Embryonic facial prominence (tissue), 1 donor: ENCODE measurements at regions not wholly inside any gene's neighbourhood (a gene's known extent, or its start where the extent isn't known, plus 50 kb on each side); places are given as distances from the start of the nearest gene placed in this dataset.

Experiments used
- DNase-seq: peaks from one replicate; pipeline ENCODE4 v3.0.0-alpha.2; 2016; ENCODE audit errors: extremely low spot score

DNA sequence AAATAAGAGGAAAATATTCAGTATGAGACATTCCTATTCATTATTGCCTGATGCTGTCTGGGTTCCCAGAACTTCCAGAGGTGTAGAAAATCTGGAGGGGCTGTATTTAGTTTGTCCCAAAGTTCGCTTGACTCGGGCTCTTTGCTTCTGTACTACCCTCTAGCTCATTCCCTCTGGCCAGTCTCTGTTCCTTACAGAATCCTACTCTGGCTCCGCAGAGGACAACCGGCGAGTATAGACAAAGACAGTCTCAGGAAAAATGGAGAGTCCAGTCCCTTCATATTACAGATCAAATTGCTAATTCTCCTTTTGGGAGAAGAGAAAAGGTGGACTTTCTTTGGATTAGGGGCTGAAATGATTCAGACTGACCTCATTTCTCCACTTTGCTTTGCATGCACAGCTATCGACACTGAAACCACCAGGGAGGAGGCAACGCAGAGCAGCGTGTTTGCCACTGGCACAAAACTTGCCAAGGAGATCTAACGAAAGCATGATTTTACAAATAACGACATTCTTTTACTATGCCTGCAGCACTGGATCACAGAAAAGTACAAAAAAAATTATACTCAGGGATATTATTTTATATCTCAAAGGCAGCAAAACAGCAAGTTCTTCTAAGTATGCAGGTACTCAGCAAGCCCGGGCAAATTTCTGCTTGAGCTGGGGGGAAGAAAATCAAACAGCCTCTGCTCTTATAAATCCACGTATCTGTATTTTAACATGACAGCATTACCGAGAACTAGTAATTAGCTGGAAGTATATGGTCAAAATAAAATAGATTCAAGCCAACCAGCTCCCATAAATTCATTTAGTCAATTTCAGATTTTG is 279.7 kb downstream of the NPR3 start:
- no peak for DNase-seq

DNA sequence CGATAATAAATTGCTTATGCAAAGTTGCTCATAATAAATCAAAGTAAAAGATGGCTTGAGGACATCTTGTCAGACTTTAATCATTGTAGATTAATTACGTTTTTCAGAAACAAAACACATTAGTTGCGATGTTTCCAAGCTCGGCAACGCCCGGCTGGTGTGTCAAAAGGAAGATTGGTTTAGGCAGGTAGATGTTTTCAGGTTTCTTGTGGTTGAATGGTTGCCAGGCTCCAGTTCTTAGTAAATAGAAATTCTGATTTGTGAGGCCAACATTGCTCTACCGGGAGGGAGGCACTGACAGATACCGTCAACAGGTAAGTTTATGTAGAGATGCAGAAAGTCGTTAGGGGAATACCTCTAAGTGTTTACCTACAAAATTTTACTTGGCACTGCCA is 280.3 kb downstream of the NPR3 start:
- DNase-seq: peak; percentile 24

GRCh38 chr5:32996336-32996735 is 285.2 kb downstream of the NPR3 start:
- no peak for DNase-seq

DNA sequence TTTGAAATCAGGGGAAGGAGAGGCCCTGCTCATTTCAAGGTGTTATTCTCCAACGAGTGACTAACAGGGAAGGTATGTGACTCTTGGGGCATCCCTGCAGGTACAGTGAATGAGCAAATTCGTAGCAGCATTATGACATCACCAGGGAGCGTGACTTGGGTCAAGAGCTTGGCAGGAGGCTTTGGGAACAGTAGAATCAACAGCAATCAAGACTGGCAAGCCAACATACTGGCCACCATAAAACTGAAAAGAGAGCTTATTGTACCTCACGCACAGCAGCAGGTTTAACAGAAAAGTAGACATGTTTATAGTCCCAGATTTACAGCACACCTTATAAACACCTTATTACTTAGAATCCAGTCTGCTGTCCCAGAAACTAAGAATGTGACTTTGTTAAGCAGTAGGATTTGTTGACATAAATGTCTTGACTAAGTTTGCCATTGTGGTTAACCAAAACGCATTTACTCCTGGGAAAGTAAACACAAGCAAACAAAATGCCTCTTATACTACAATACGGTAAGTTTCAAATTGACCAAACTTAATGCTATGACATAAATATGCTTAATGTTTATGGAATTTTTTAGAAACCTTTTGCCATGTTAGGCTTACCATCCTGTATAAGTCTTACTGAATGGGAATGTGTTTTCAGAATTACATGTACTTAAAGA is 297.8 kb downstream of the NPR3 start:
- no peak for DNase-seq

DNA sequence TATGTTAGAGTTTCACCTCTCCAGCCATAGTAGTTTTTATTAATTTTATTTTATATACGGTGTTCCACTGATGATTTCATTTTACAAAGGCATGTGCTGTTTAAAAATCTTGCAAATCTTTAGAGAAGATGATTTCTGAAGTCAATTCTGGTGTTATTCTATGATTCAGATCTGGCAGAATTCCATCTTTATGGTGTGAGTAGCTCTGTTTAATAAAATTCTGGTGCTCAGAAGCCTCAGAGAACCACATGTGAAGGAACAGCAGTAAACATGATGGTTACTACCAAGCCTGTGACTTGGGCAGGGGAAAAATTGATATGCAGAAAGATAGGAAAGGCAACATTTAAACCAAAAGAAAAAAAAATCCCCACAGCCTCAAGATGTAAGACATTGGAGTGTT is 299.7 kb downstream of the NPR3 start:
- DNase-seq: no peak

DNA sequence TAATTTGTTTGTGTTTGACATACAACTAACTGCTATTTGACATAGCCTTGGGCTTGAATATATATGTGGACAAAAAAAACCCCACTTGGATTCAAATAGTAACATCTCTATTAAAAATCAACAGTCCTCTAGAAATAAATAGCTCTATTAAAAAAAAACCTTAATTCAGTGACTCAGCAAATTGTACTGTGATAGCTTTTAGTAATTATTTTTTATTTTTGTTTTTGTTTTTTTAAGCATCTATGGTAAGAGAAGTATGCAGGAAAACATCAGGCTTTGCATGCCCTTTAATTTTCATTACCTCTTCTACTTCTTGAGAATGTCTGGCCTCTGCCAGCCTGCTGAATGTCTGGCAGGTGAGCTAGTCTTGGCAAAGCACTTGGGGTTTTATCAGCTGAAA is 300.7 kb downstream of the NPR3 start:
- DNase-seq: no peak

GRCh38 chr5:33023649-33024048 is 312.5 kb downstream of the NPR3 start:
- DNase-seq: no peak

- peak; percentile 46 for DNase-seq
Observed at GRCh38 chr5:33032271-33033070, 321.4 kb downstream of the NPR3 start.

GRCh38 chr5:33033516-33033915 is 322.4 kb downstream of the NPR3 start:
- DNase-seq: no peak

GRCh38 chr5:33034777-33035176 is 323.7 kb downstream of the NPR3 start:
- DNase-seq: no peak

DNA sequence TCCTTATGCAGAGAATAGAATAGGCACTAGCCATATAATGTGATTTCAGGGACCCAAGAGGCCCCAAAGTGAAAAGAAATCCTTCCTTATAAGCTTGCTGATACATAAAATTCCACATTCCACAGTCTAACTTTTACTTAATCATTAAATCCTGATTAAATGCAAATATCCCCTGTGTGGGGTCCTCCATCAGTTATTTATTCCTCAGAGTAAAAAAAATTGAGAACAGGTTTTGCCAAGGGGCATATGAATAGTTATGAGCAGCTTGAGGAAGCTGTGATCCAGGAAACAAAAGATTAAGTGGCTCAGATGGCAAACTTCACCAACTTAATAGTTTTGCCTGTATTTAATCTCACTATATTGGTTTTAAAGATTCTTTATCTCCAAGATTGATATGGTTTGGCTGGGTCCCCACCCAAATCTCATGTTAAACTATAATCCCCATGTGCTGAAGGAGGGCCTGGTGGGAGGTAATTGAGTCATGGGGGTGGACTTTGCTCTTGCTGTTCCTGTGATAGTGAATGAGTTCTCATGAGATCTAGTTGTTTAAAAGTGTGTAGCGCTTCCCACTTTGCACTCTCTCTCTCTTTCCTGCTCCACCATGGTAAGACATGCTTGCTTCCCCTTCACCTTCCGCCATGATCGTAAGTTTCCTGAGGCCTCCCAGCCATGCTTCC is 324.9 kb downstream of the NPR3 start:
- DNase-seq: no peak

- DNase-seq: no peak
Observed at GRCh38 chr5:33037076-33037475, 326.0 kb downstream of the NPR3 start.

DNA sequence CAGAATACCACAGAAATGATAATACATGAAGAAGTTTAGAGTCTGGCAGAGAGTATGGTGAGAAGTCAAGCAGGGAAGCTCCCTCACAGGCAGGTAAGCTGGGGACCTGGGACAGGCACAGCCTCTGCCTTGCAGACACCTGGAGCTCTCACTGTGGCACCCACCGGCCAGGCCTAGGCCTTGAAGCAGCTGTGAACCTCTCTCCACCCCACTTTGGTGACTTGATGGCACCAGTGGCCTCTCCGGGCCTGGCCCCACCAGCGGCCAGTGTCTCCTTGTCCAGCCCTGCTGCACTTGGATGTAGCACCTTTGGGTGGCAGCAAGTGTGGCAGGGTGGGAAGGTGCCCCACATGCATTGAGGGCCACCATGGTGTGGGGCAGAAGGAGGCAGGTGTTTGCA is 330.5 kb downstream of the NPR3 start:
- DNase-seq: no peak

DNA sequence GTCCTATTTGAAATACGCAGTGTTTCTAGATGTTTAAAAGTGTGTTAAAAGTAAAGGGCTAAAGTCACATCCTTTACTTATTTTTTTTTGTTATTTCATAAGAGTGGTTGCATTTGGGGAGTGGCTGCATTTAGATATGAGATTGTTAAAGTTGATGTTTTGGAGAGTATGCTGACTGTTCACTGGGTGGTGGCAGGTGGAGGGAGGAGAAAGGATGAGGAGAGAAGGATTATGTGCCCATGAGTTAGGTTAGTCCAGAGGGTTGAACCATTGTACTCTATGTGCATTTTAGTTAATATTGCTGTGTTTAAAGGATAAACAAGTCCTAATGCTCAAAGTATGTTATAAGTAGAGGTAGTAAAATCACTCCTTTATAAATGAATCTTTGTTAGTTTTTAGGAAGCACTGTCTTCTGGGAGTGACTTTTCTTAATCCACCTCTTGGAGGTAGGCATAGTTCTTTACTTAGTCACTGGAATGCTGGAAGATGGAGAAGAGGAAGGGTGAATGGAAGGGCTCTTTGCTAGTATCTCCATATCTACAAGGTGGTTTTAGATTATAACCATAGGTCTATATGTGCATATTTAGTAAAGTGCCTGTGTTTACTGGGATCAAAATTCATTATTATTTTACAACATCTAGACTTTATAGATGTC is 332.3 kb downstream of the NPR3 start:
- DNase-seq: no peak

- DNase-seq: no peak
Observed at GRCh38 chr5:33046091-33046490, 335.0 kb downstream of the NPR3 start.

DNA sequence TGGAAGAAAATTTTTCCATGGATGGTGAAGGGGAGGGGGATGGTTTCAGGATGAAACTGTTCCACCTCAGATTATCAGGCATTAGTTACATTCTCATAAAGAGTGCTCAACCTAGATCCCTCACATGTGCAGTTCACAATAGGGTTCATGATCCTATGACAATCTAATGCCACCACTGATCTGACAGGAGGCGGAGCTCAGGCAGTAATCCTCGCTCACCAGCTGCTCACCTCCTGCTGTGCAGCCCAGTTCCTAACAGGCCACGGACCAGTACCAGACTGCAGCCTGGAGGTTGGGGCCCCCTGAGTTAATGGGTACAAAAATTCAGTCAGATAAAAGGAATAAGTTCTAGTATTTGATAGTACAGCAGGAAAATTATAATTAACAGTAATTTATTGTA is 337.2 kb downstream of the NPR3 start:
- no peak for DNase-seq

DNA sequence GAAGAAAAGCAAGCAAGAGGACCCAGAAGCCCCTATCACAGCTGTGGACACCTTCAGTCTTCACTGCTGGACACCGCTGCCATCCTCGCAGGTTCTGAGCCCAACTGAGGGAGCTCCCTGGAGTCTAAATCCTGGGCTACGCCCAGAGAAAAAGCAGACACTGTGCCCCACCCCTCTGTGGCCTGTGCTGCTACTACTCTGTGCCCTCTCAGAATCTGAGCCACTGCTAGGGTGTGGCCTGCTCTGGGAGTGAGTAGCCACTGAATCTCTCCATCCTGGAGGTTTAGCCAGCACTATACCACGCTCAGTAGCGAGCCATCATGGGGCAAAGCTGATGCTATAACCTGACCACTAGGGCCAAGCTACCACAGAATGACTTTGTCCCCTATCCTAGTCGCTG is 338.2 kb downstream of the NPR3 start:
- DNase-seq: no peak

DNA sequence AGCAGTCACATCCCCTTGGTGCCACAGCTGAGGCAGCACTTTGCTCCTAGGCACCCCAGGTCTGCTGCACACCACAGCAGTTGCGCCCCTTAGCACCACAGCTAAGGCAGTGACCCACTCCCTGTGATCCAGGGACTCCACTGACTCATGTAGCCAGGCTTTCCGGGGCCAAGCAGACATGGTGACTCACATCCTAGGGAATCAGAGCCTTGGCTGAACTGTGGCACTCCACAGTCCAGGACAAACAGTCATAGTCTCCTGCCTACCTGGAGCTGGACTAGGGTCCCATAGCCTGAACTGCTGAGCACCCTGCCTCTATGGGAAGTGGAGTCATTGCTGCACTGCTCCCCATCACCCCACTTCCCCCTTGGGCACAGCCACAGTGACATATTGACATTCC is 338.7 kb downstream of the NPR3 start:
- no peak for DNase-seq

- DNase-seq: no peak
Observed at GRCh38 chr5:33059081-33059480, 348.0 kb downstream of the NPR3 start.

DNA sequence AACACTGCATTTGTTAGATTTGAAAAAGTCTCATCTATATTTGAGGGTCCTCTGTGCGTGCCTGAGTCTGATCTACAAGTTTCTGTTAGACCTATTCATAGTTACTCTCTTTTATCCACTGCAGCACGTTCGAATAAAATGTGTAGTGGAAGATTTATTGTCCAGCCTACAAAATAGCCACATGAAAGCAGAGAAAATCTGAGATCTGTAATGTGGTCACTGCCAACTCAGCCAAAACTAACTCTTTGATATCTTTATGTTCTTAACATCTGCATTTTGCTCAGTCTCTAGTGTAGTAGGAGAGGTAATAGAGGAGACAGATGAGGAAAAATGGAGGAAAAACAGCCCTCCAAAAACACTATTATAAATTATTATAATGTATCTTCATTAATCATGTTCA is 354.0 kb downstream of the NPR3 start:
- DNase-seq: no peak

DNA sequence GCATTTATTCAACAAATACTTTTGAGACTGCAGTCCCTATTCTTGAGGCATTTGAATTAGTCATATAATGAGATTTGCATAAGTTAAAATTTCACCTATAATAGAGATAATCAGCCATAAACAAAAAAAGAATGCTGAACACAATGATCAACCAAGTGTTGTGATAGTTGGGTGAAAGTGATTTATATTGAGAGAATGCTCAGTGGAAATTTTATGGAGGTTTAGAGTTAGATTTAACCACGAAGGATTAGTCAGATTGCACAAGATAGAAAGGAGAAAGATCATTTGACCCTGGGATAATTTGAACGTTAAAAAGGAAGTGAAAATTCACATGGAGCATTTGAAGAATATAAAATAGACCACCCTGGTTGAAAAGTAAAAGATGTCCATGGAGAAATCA is 356.2 kb downstream of the NPR3 start:
- DNase-seq: no peak

- no peak for DNase-seq
Observed at GRCh38 chr5:33068786-33069185, 357.7 kb downstream of the NPR3 start.
